Neural progenitor cell (in vitro differentiated cells): ENCODE measurements at regions not wholly inside any gene's neighbourhood (a gene's known extent, or its start where the extent isn't known, plus 50 kb on each side); places are given as distances from the start of the nearest gene placed in this dataset.

Experiments
- CTCF ChIP-seq: fragments of 200-600 bp; sonication (generic); IDR thresholded peaks from 2 replicates; pipeline ENCODE4 v1.5.1; 2017; ENCODE audit warnings: antibody characterized with exemption, mild to moderate bottlenecking
- EZH2 ChIP-seq: fragments of 200-600 bp; sonication (generic); IDR thresholded peaks from 2 replicates; pipeline ENCODE4 v1.6.1; 2017; ENCODE audit warnings: antibody characterized with exemption, mild to moderate bottlenecking, moderate library complexity

GRCh38 chrX:95974096-95974470 lies 710.6 kb upstream of the DIAPH2 start:
- TF ChIP-seq EZH2 (no peak), CTCF (no peak)
